Fibroblast of lung (primary cell): ENCODE measurements at regions not wholly inside any gene's neighbourhood (a gene's known extent, or its start where the extent isn't known, plus 50 kb on each side); places are given as distances from the start of the nearest gene placed in this dataset.
"Not testable (repeated sequence)": the region's sequence is repeated elsewhere in the genome, so short reads cannot be mapped to it uniquely, and the experiment has no call there.

Experiments
- DNase-seq, 2 donors: peaks; one replicate each; pipeline versions ENCODE4 v3.0.0 to v3.0.0-alpha.2; 2010; ENCODE audit warnings: low read depth in 2 of 2
- H2AFZ ChIP-seq: 2 replicates; pipeline ENCODE4 v1.5.1; 2012; ENCODE audit warnings: low read length, control low read depth, inconsistent platforms
- H3K27ac ChIP-seq: 2 replicates; pipeline ENCODE4 v1.5.1; 2011; ENCODE audit warnings: low read length, control low read depth; ENCODE audit not compliant: insufficient read depth
- H3K27me3 ChIP-seq: 2 replicates; pipeline ENCODE4 v1.5.1; 2011; ENCODE audit warnings: mild to moderate bottlenecking, low read length; ENCODE audit not compliant: control insufficient read depth, insufficient read depth
- H3K36me3 ChIP-seq: 2 replicates; pipeline ENCODE4 v1.5.1; 2011; ENCODE audit warnings: low read length; ENCODE audit not compliant: control insufficient read depth, insufficient read depth
- H3K4me1 ChIP-seq: 2 replicates; pipeline ENCODE4 v1.5.1; 2011; ENCODE audit warnings: low read length; ENCODE audit not compliant: control insufficient read depth, insufficient read depth; ENCODE audit errors: extremely low read depth
- H3K4me2 ChIP-seq: 2 replicates; pipeline ENCODE4 v1.5.1; 2011; ENCODE audit warnings: low read length, control low read depth; ENCODE audit not compliant: insufficient read depth; ENCODE audit errors: extremely low read depth
- H3K4me3 ChIP-seq, 4 experiments: fragments of 200-600 bp in 1 of 4; sonication (generic) in 1 of 4; replicated peaks in 1 of 4; 2 replicates each; pipeline ENCODE4 v1.5.1; 2011 to 2016; ENCODE audit warnings: low read length in 4 of 4, low read depth in 3 of 4, mild to moderate bottlenecking in 3 of 4, control low read depth in 2 of 4, inconsistent platforms in 1 of 4, mixed read lengths in 1 of 4; ENCODE audit not compliant: insufficient read depth in 1 of 4; ENCODE audit errors: control extremely low read depth in 1 of 4
- H3K79me2 ChIP-seq: 2 replicates; pipeline ENCODE4 v1.5.1; 2012; ENCODE audit warnings: mild to moderate bottlenecking, low read length, inconsistent platforms; ENCODE audit not compliant: control insufficient read depth, insufficient read depth
- H3K9ac ChIP-seq: 2 replicates; pipeline ENCODE4 v1.5.1; 2011; ENCODE audit warnings: mild to moderate bottlenecking, low read length, control low read depth; ENCODE audit not compliant: insufficient read depth
- H3K9me3 ChIP-seq: 2 replicates; pipeline ENCODE4 v1.5.1; 2012; ENCODE audit warnings: low read depth, low read length; ENCODE audit not compliant: control insufficient read depth, insufficient read depth
- H4K20me1 ChIP-seq: 2 replicates; pipeline ENCODE4 v1.5.1; 2011; ENCODE audit warnings: low read length; ENCODE audit not compliant: control insufficient read depth, insufficient read depth; ENCODE audit errors: extremely low read depth
- CTCF ChIP-seq, 2 donors: IDR thresholded peaks in 1 of 2; conservative IDR thresholded peaks in 1 of 2; 1 replicate in 1 of 2; 2 replicates in 1 of 2; pipeline ENCODE4 v1.5.1; 2011 to 2012; ENCODE audit warnings: low read length in 2 of 2, control low read depth in 1 of 2, inconsistent platforms in 1 of 2, low read depth in 1 of 2, mild to moderate bottlenecking in 1 of 2
- EZH2 ChIP-seq: IDR thresholded peaks from 2 replicates; pipeline ENCODE4 v1.5.1; 2012; ENCODE audit warnings: low read length, control low read depth, mild to moderate bottlenecking; ENCODE audit errors: missing control alignments

DNA sequence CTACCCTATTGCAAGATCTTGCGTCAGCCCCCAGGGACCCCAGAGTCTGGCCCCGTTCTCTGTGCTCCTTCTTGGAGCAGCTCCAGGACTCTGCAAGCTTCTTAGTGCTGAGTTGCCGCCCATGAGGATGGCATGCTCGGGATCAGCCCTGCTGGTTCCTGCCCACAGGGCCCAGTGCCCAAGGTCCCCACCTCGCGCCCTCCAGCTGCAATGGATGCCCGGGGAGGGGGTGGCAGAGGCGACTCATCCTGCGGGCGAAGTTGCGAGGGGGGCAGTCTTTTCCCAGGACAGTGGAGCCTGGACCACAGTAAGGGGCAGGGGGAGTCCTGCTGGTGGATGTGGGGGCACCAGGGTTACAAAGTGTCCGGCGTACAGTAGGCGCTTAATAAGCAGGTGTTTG lies 261.9 kb downstream of the BCL2 start:
- Histone ChIP-seq H3K27me3 (peaks cover 4% of the 10 kb centered on the region), H3K9ac (no peak overlapping the region), H3K36me3 (no peaks in the 10 kb centered on the region), H3K27ac (no peak overlapping the region), H2AFZ (no peak overlapping the region), H3K4me1 (no peaks in the 10 kb centered on the region), H3K9me3 (no peaks in the 10 kb centered on the region), H4K20me1 (no peaks in the 10 kb centered on the region), H3K4me3 (no peak overlapping the region), H3K4me2 (no peak overlapping the region), H3K79me2 (no peaks in the 10 kb centered on the region)
- no peak for DNase-seq
- no peak for TF ChIP-seq EZH2
- no peak for TF ChIP-seq CTCF (conservative IDR thresholded peaks at IDR 0.05 in 1 of 2, IDR thresholded peaks at IDR 0.05 in 1 of 2; ENCODE audit: low read depth in 1 of 2, low read length in 2 of 2)

- Histone ChIP-seq H3K27me3 (peaks cover 4% of the 10 kb centered on the region), H4K20me1 (no peaks in the 10 kb centered on the region), H3K36me3 (no peaks in the 10 kb centered on the region), H3K79me2 (no peaks in the 10 kb centered on the region), H3K27ac (no peak overlapping the region), H2AFZ (no peak overlapping the region), H3K9me3 (no peaks in the 10 kb centered on the region), H3K4me3 (no peak overlapping the region), H3K9ac (no peak overlapping the region), H3K4me1 (no peaks in the 10 kb centered on the region), H3K4me2 (no peak overlapping the region)
- TF ChIP-seq CTCF (conservative IDR thresholded peaks at IDR 0.05 in 1 of 2, IDR thresholded peaks at IDR 0.05 in 1 of 2; ENCODE audit: low read depth in 1 of 2, low read length in 2 of 2) (no peak), EZH2 (no peak)
- DNase-seq: no peak
These were observed 264.5 kb downstream of the BCL2 start for GRCh38 chr18:63054901-63055584.

DNA sequence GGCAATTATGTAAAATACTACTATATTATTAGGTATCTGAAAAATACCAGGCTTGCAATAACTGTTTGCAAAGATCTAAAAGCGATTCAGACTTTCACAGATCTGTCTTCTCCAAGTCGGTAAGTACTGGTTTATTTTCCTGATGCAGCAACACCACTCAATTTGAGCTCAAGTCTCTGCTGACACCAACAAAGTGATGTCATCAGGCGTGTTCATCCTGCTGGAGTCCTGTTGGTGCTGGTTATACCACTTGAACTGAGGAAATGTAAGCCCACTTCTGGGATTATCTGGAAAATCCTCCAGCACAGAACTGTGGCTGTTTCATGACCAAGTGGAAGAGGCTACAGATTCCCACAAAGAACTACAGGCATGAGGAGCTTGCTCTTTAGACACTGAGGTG lies 267.6 kb downstream of the BCL2 start:
- TF ChIP-seq EZH2 (no peak), CTCF (conservative IDR thresholded peaks at IDR 0.05 in 1 of 2, IDR thresholded peaks at IDR 0.05 in 1 of 2; ENCODE audit: low read depth in 1 of 2, low read length in 2 of 2) (no peak)
- Histone ChIP-seq H3K4me2 (no peak overlapping the region), H2AFZ (no peak overlapping the region)

DNA sequence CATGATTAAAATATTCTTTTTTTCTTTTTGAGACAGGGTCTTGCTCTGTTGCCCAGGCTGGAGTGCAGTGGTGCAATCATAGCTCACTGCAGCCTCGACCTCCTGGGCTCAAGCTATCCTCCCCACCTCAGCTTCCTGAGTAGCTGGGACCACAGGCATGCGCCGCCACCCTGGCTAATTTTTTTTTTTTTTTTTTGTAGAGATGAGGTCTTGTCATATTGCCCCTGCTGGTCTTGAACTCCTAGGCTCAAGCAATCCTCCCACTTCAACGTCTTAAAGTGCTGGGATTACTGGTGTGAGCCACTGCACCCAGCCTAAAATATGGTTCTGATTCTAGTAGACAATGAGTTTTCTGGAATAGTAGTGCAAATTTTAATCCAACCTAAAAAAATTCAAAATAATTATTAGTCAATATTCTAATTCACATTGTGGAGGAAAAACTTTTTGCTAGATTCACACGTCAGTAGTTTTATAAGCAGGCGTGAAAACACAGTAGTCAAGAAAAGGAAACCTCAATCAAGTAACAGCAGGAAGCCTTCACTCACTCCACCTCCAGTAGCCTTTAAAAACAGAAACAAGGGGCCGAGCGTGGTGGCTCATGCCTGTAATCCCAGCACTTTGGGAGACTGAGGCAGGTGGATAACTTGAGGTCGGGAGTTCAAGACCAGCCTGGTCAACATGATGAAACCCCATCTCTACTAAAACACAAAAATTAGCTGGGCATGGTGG lies 268.7 kb downstream of the BCL2 start:
- not testable (repeated sequence) for H3K4me3 ChIP-seq, H3K36me3 ChIP-seq, H3K9me3 ChIP-seq, H3K79me2 ChIP-seq, DNase-seq, H3K4me1 ChIP-seq, H4K20me1 ChIP-seq, H3K9ac ChIP-seq, H3K4me2 ChIP-seq, H3K27me3 ChIP-seq, H3K27ac ChIP-seq, H2AFZ ChIP-seq

More for the DNA sequence above, 267.6 kb downstream of the BCL2 start:
- H3K27ac ChIP-seq: no peak overlapping the region
- no peaks in the 10 kb centered on the region for H3K4me1 ChIP-seq
- no peaks in the 10 kb centered on the region for H3K36me3 ChIP-seq
- H3K4me3 ChIP-seq: no peak overlapping the region
- H3K9ac ChIP-seq: no peak overlapping the region
- H4K20me1 ChIP-seq: no peaks in the 10 kb centered on the region
- peaks cover 4% of the 10 kb centered on the region for H3K27me3 ChIP-seq
- DNase-seq: no peak
- H3K79me2 ChIP-seq: no peaks in the 10 kb centered on the region
- H3K9me3 ChIP-seq: no peaks in the 10 kb centered on the region
